AG09309 (cell line): ENCODE measurements at regions not wholly inside any gene's neighbourhood (a gene's known extent, or its start where the extent isn't known, plus 50 kb on each side); places are given as distances from the start of the nearest gene placed in this dataset.

Experiments
- DNase-seq: peaks from one replicate; pipeline ENCODE4 v3.0.0-alpha.2; 2010; ENCODE audit warnings: low read depth
- H3K4me3 ChIP-seq: 2 replicates; pipeline ENCODE4 v1.5.1; 2011; ENCODE audit warnings: mild to moderate bottlenecking, low read depth, low read length, moderate library complexity; ENCODE audit not compliant: control insufficient read depth
- TF ChIP-seq, protein P1 (sequence below): IDR thresholded peaks from 2 replicates; pipeline ENCODE4 v1.5.1; 2011; ENCODE audit warnings: mild to moderate bottlenecking, low read depth, low read length, inconsistent platforms; ENCODE audit not compliant: insufficient read depth, control insufficient read depth; ENCODE audit errors: missing control alignments

DNA sequence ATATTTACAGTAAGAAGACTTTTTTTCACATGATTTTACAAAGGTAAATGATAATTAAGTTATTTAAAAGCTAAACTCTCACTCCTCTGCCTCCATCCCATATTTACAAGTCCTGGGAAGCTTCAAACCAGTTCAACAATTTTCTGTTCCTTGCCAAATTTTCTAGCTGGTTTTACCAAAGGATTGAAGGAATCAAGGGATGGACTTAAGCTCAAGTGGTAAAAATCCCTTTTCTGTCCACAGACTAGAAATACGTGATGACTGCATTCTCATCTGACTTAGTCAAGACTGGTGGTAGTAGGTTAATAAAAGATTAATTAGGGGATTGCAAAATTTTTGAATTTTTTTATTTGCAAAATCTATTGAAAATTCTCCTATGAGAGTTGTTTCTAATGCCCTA, 297.3 kb downstream of the MTX2 start:
- H3K4me3 ChIP-seq, result no peak overlapping the region
- DNase-seq, result no peak
- TF ChIP-seq, protein P1, sequence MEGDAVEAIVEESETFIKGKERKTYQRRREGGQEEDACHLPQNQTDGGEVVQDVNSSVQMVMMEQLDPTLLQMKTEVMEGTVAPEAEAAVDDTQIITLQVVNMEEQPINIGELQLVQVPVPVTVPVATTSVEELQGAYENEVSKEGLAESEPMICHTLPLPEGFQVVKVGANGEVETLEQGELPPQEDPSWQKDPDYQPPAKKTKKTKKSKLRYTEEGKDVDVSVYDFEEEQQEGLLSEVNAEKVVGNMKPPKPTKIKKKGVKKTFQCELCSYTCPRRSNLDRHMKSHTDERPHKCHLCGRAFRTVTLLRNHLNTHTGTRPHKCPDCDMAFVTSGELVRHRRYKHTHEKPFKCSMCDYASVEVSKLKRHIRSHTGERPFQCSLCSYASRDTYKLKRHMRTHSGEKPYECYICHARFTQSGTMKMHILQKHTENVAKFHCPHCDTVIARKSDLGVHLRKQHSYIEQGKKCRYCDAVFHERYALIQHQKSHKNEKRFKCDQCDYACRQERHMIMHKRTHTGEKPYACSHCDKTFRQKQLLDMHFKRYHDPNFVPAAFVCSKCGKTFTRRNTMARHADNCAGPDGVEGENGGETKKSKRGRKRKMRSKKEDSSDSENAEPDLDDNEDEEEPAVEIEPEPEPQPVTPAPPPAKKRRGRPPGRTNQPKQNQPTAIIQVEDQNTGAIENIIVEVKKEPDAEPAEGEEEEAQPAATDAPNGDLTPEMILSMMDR, result no peak

DNA sequence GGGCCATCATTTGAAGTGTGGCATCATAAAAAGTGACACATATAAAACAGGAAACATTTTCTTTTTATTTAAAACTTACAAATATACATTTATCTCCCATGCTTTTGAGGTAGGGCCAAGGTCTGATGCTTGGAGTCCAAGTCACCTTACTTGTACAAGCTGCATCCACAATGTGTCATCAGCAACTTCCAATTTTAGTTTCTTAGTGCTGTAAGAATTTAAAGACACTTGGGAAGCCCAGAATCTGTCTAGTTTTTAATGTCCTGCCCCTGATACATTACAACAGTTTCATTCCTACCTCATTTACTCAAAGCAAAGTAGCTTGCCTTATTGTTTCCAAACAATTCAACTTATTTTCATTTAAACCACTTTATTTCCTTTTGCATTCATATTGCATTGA, 297.7 kb downstream of the MTX2 start:
- DNase-seq, result no peak
- TF ChIP-seq, protein P1, result no peak
- H3K4me3 ChIP-seq, result no peak overlapping the region

DNA sequence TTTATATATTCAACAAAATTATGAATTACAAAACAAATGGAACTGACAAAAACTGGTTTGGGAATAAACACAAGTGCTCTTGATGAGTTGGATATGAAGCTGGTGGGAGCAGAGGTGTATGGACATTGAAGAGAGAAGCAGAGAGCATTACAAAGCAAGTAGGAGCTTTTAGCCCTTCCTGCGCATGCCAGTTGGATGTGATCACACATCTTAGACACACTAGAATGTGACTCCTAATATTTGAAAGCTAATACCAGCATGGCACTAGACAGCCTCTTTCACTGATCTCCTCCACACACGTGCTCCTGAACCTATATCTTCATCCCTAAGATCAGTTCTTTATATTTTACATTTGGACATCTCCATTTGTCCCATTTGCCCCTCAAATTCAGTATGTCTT, 298.1 kb downstream of the MTX2 start:
- no peak for DNase-seq
- H3K4me3 ChIP-seq, result no peak overlapping the region
- TF ChIP-seq, protein P1, result no peak

DNA sequence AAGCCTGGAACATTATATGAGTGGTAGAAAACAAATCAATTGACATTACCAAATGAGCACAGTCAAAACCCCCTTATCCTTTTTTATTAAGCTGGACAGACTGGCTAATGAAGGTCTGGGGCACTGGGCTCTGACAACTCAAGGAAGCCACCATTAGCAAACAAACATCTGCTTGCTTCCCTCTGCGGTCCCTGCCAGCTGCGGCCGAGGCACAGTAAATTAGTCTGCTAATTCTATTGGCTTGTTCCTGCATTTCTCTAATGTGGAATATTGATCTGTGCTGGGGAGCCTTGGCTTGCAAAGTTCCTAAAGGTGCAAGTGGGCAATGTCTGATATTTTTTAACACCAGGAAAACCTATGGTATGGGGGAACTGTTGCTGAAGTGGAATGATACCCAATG, 300.3 kb downstream of the MTX2 start:
- no peak for DNase-seq
- no peak overlapping the region for H3K4me3 ChIP-seq
- TF ChIP-seq, protein P1, result no peak

DNA sequence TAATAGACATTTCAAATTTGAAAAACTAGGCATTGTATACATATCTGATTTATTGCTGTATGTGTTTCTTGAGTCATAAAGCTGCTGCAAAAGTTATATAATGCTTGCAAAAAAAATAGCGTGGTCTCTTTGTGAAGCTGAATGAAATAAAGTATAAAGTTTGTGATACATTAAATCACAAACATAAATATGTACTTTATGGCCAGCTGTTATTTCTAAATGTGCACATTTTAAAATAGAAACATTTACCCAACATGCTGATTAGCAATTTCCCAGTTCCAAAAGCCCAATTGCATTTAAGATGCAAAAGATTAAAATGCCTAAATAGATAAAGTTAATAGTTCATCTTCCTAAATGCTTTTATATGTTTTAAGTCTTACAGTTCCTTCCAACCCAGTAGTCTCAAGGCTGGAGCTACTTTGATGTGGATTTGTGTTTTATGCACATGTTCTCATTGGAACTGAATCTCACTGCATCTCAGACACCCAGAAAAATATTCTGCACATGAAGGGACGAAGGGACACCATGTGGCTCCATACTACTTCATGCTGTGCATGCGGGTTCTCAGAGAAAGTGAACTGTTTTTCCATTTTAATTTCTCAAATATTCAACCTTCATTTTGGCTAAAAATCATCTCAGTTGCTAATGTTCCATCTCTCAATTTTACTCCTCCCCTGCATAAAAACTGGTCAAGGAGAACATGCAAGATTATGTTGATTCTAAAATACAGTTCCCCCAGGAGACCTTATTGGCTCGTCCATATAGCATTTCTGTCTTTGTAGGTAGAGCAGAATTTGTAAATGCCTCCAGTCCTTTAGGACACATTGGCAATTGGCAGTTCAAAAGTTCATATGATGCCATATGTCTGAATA, 304.6 kb downstream of the MTX2 start:
- no peak overlapping the region for H3K4me3 ChIP-seq
- no peak for DNase-seq
- TF ChIP-seq, protein P1, result no peak

DNA sequence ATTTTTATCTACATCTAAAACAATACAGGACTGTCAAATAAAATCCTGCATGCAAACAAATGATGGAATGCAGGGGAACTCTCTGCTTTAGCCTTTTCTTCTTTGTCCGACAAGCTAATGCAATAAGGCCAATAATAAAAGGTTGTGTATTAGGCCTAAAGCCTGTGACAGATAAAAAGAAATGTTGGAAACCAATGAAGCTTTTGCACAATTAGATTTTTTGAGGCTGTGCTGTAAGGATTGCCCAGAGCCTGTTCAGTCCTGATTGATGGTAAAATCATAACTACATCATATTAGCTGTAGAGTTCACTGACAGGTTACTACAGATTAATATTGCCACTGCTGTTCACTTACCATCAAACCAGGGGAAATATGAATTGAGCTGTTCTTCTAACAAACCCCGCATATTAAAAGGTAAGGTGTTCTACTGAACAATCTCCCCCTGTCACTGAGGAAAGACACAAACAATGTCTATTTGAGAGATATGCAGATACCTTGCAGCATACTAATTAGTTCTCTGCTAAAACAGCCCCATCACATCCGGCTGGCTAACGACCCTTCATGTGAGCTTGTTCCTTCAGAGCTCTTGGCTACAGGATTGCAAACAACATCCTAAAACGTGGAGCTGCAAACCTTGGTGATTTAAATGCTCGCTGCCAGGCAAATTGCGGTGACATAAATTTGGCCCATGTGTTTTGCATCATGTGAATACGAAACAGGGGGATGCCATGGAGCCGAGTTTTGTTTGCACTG, 305.4 kb downstream of the MTX2 start:
- TF ChIP-seq, protein P1, result no peak
- DNase-seq, result no peak
- H3K4me3 ChIP-seq, result no peak overlapping the region
